ENCODE measurements at regions not wholly inside any gene's neighbourhood (a gene's known extent, or its start where the extent isn't known, plus 50 kb on each side); places are given as distances from the start of the nearest gene placed in this dataset.
"Not testable (repeated sequence)": the region's sequence is repeated elsewhere in the genome, so short reads cannot be mapped to it uniquely, and the experiment has no call there.

GRCh38 chr10:42149722-42150427 is 488.5 kb downstream of the ZNF33B start:
- H3K27ac ChIP-seq (ENCODE audit: low read length): no peak overlapping the region
- no peak overlapping the region for H3K4me3 ChIP-seq (ENCODE audit: low read length)
- H3K36me3 ChIP-seq (ENCODE audit: insufficient read depth, low read length): no peaks in the 10 kb centered on the region
- no peaks in the 10 kb centered on the region for H3K9me2 ChIP-seq (ENCODE audit: insufficient read depth, low read length)
- H3K79me2 ChIP-seq (replicated peaks; ENCODE audit: insufficient read depth, low read length): no peaks in the 10 kb centered on the region
- no peak overlapping the region for H2AFZ ChIP-seq (ENCODE audit: low read depth, low read length)
- no peaks in the 10 kb centered on the region for H4K20me1 ChIP-seq (ENCODE audit: insufficient read depth)
- no peak overlapping the region for H3K4me2 ChIP-seq (ENCODE audit: low read length)
- no peaks in the 10 kb centered on the region for H3K27me3 ChIP-seq (ENCODE audit: insufficient read depth, low read depth, low read length)
- TF ChIP-seq SMC3 (conservative IDR thresholded peaks at IDR 0.05; ENCODE audit: poor library complexity) (no peak), POLR2AphosphoS5 (IDR thresholded peaks at IDR 0.05) (no peak), RAD21 (conservative IDR thresholded peaks at IDR 0.05) (no peak), EP300 (conservative IDR thresholded peaks at IDR 0.05; ENCODE audit: poor library complexity, severe bottlenecking) (no peak), EZH2 (IDR thresholded peaks at IDR 0.05; ENCODE audit: borderline replicate concordance, insufficient read depth, low read length, poor library complexity, severe bottlenecking) (no peak), MXI1 (conservative IDR thresholded peaks at IDR 0.05; ENCODE audit: poor library complexity, severe bottlenecking) (no peak), CTCF (IDR thresholded peaks at IDR 0.05; ENCODE audit: poor library complexity, severe bottlenecking) (no peak), TAF1 (IDR thresholded peaks at IDR 0.05; ENCODE audit: low read depth) (no peak), REST (IDR thresholded peaks at IDR 0.05; ENCODE audit: borderline replicate concordance) (no peak)
- H3K9me3 ChIP-seq (ENCODE audit: low read length): peaks cover 4% of the 10 kb centered on the region
- no peaks in the 10 kb centered on the region for H3F3A ChIP-seq (ENCODE audit: insufficient read depth, low read length, poor library complexity, severe bottlenecking)
- H3K9ac ChIP-seq (ENCODE audit: low read length): no peak overlapping the region

- no peak for TF ChIP-seq POLR2AphosphoS5 (IDR thresholded peaks at IDR 0.05)
- no peak for TF ChIP-seq MXI1 (conservative IDR thresholded peaks at IDR 0.05; ENCODE audit: poor library complexity, severe bottlenecking)
- no peak for TF ChIP-seq RAD21 (conservative IDR thresholded peaks at IDR 0.05)
These were observed 489.2 kb downstream of the ZNF33B start for GRCh38 chr10:42149027-42149700.

GRCh38 chr10:42146165-42146564 is 492.2 kb downstream of the ZNF33B start:
- not testable (repeated sequence) for H3K79me2 ChIP-seq (replicated peaks; ENCODE audit: insufficient read depth, low read length); H2AFZ ChIP-seq (ENCODE audit: low read depth, low read length); H3F3A ChIP-seq (ENCODE audit: insufficient read depth, low read length, poor library complexity, severe bottlenecking); H3K27me3 ChIP-seq (ENCODE audit: insufficient read depth, low read depth, low read length); H3K9me3 ChIP-seq (ENCODE audit: low read length); H3K4me3 ChIP-seq (ENCODE audit: low read length); H3K9ac ChIP-seq (ENCODE audit: low read length); H4K20me1 ChIP-seq (ENCODE audit: insufficient read depth); H3K9me2 ChIP-seq (ENCODE audit: insufficient read depth, low read length); H3K36me3 ChIP-seq (ENCODE audit: insufficient read depth, low read length); H3K27ac ChIP-seq (ENCODE audit: low read length); H3K4me2 ChIP-seq (ENCODE audit: low read length)

More at GRCh38 chr10:42149027-42149700, 489.2 kb downstream of the ZNF33B start:
- Histone ChIP-seq H3K4me2 (ENCODE audit: low read length) (no peak overlapping the region), H3K36me3 (ENCODE audit: insufficient read depth, low read length) (no peaks in the 10 kb centered on the region), H2AFZ (ENCODE audit: low read depth, low read length) (no peak overlapping the region), H3K79me2 (replicated peaks; ENCODE audit: insufficient read depth, low read length) (no peaks in the 10 kb centered on the region), H3K4me3 (ENCODE audit: low read length) (no peak overlapping the region), H3K9me3 (ENCODE audit: low read length) (peaks cover 4% of the 10 kb centered on the region), H3F3A (ENCODE audit: insufficient read depth, low read length, poor library complexity, severe bottlenecking) (no peaks in the 10 kb centered on the region), H4K20me1 (ENCODE audit: insufficient read depth) (no peaks in the 10 kb centered on the region), H3K9me2 (ENCODE audit: insufficient read depth, low read length) (no peaks in the 10 kb centered on the region), H3K27me3 (ENCODE audit: insufficient read depth, low read depth, low read length) (no peaks in the 10 kb centered on the region), H3K9ac (ENCODE audit: low read length) (no peak overlapping the region), H3K27ac (ENCODE audit: low read length) (no peak overlapping the region)

GRCh38 chr10:42138023-42138422 is 500.3 kb downstream of the ZNF33B start:
- H3K9me3 ChIP-seq (ENCODE audit: low read length); H2AFZ ChIP-seq (ENCODE audit: low read depth, low read length); H3K4me2 ChIP-seq (ENCODE audit: low read length); H3K27me3 ChIP-seq (ENCODE audit: insufficient read depth, low read depth, low read length); H3F3A ChIP-seq (ENCODE audit: insufficient read depth, low read length, poor library complexity, severe bottlenecking); H4K20me1 ChIP-seq (ENCODE audit: insufficient read depth); H3K9me2 ChIP-seq (ENCODE audit: insufficient read depth, low read length); H3K27ac ChIP-seq (ENCODE audit: low read length); H3K9ac ChIP-seq (ENCODE audit: low read length); H3K79me2 ChIP-seq (replicated peaks; ENCODE audit: insufficient read depth, low read length); H3K4me3 ChIP-seq (ENCODE audit: low read length); H3K36me3 ChIP-seq (ENCODE audit: insufficient read depth, low read length): not testable (repeated sequence)

All from neural cell (in vitro differentiated cells).